ENCODE measurements at regions not wholly inside any gene's neighbourhood (a gene's known extent, or its start where the extent isn't known, plus 50 kb on each side); places are given as distances from the start of the nearest gene placed in this dataset.
A peak's percentile ranks its signal among the peaks of the same experiment; 100 is the strongest.

GRCh38 chr5:4674166-4674565, 466.0 kb upstream of the ADAMTS16 start:
- no peaks in the 10 kb centered on the region for H3K36me3 ChIP-seq (ENCODE audit: control insufficient read depth in 2 of 3, insufficient read depth in 3 of 3, low read length in 3 of 3)
- DNase-seq (peak in 2 of 5 donors; percentile 29 to 36), FAIRE-seq (no peak)
- H3K27ac ChIP-seq (ENCODE audit: low read depth in 2 of 2, low read length in 2 of 2): no peak overlapping the region
- no peaks in the 10 kb centered on the region for H3K4me1 ChIP-seq (ENCODE audit: control insufficient read depth in 2 of 3, insufficient read depth in 2 of 3, low read depth in 1 of 3, low read length in 3 of 3)
- intact Hi-C loops (cut with DNase I): no loop called here
- no peaks in the 10 kb centered on the region for H3K9me3 ChIP-seq (ENCODE audit: control insufficient read depth in 2 of 3, insufficient read depth in 1 of 3, low read length in 3 of 3)
- TF ChIP-seq, protein P1, sequence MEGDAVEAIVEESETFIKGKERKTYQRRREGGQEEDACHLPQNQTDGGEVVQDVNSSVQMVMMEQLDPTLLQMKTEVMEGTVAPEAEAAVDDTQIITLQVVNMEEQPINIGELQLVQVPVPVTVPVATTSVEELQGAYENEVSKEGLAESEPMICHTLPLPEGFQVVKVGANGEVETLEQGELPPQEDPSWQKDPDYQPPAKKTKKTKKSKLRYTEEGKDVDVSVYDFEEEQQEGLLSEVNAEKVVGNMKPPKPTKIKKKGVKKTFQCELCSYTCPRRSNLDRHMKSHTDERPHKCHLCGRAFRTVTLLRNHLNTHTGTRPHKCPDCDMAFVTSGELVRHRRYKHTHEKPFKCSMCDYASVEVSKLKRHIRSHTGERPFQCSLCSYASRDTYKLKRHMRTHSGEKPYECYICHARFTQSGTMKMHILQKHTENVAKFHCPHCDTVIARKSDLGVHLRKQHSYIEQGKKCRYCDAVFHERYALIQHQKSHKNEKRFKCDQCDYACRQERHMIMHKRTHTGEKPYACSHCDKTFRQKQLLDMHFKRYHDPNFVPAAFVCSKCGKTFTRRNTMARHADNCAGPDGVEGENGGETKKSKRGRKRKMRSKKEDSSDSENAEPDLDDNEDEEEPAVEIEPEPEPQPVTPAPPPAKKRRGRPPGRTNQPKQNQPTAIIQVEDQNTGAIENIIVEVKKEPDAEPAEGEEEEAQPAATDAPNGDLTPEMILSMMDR (IDR thresholded peaks at IDR 0.05; ENCODE audit: borderline replicate concordance, extremely low read depth, insufficient read depth): no peak
- H3K4me3 ChIP-seq (ENCODE audit: low read length in 3 of 3): no peak overlapping the region
- no peaks in the 10 kb centered on the region for H3K27me3 ChIP-seq (ENCODE audit: control insufficient read depth, insufficient read depth, low read length)
- H3K9ac ChIP-seq (ENCODE audit: low read length in 3 of 3): no peak overlapping the region

DNA sequence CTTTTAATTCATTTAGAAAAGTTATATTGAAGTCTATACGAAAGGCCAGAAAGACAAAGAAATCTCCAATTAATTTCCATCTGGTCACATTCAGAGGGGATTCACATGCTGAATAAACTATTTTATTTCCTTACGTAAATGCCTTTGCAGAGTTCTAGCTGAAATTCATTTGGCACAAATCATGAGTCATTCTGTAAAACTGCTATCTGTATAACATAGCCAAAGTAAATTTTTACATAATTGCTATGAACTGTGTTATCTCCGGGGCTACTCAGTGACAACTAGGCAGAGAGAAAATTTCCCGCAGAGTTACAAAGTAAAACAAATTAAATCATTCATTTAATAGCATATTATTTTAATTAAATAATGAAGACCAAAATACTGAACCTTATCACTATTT, 463.2 kb upstream of the ADAMTS16 start:
- no peaks in the 10 kb centered on the region for H3K4me1 ChIP-seq (ENCODE audit: control insufficient read depth in 2 of 3, insufficient read depth in 2 of 3, low read depth in 1 of 3, low read length in 3 of 3)
- no peaks in the 10 kb centered on the region for H3K9me3 ChIP-seq (ENCODE audit: control insufficient read depth in 2 of 3, insufficient read depth in 1 of 3, low read length in 3 of 3)
- H3K27me3 ChIP-seq (ENCODE audit: control insufficient read depth, insufficient read depth, low read length): no peaks in the 10 kb centered on the region
- intact Hi-C loops (cut with DNase I): no loop called here
- FAIRE-seq: no peak
- no peak for DNase-seq
- no peak overlapping the region for H3K4me3 ChIP-seq (ENCODE audit: low read length in 3 of 3)
- no peak overlapping the region for H3K27ac ChIP-seq (ENCODE audit: low read depth in 2 of 2, low read length in 2 of 2)
- no peak overlapping the region for H3K9ac ChIP-seq (ENCODE audit: low read length in 3 of 3)
- H3K36me3 ChIP-seq (ENCODE audit: control insufficient read depth in 2 of 3, insufficient read depth in 3 of 3, low read length in 3 of 3): no peaks in the 10 kb centered on the region
- TF ChIP-seq, protein P1 (IDR thresholded peaks at IDR 0.05; ENCODE audit: borderline replicate concordance, extremely low read depth, insufficient read depth): no peak

- H3K9ac ChIP-seq (ENCODE audit: low read length in 3 of 3): no peak overlapping the region
- H3K4me1 ChIP-seq (ENCODE audit: control insufficient read depth in 2 of 3, insufficient read depth in 2 of 3, low read depth in 1 of 3, low read length in 3 of 3): no peaks in the 10 kb centered on the region
- H3K27ac ChIP-seq (ENCODE audit: low read depth in 2 of 2, low read length in 2 of 2): no peak overlapping the region
- DNase-seq (no peak), FAIRE-seq (no peak)
- no peaks in the 10 kb centered on the region for H3K36me3 ChIP-seq (ENCODE audit: control insufficient read depth in 2 of 3, insufficient read depth in 3 of 3, low read length in 3 of 3)
- H3K27me3 ChIP-seq (ENCODE audit: control insufficient read depth, insufficient read depth, low read length): no peaks in the 10 kb centered on the region
- no peaks in the 10 kb centered on the region for H3K9me3 ChIP-seq (ENCODE audit: control insufficient read depth in 2 of 3, insufficient read depth in 1 of 3, low read length in 3 of 3)
- no peak overlapping the region for H3K4me3 ChIP-seq (ENCODE audit: low read length in 3 of 3)
- intact Hi-C loops (cut with DNase I): no loop called here
- TF ChIP-seq, protein P1 (IDR thresholded peaks at IDR 0.05; ENCODE audit: borderline replicate concordance, extremely low read depth, insufficient read depth): no peak
Measured at GRCh38 chr5:4684946-4685345, 455.2 kb upstream of the ADAMTS16 start.

DNA sequence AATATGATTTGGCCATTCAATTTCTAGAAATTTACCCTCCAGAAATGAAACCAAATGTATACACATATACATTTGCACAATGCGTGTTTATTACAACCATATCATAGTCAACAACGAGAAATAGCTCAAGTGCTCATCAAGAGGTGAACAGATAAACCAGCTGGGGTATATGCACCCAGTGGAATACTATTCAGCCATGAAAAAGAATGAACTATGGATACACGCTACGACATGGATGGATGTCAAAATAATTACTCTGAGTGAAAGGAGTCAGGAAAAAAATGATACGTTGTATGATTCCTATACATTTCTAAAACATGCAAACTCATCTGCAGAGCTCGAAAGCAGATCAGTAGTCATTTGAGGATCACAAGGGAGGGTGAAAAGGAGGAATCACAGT, 441.5 kb upstream of the ADAMTS16 start:
- Histone ChIP-seq H3K9ac (ENCODE audit: low read length in 3 of 3) (no peak overlapping the region), H3K27me3 (ENCODE audit: control insufficient read depth, insufficient read depth, low read length) (no peaks in the 10 kb centered on the region), H3K4me3 (ENCODE audit: low read length in 3 of 3) (no peak overlapping the region), H3K36me3 (ENCODE audit: control insufficient read depth in 2 of 3, insufficient read depth in 3 of 3, low read length in 3 of 3) (no peaks in the 10 kb centered on the region), H3K4me1 (ENCODE audit: control insufficient read depth in 2 of 3, insufficient read depth in 2 of 3, low read depth in 1 of 3, low read length in 3 of 3) (peaks cover 0 to 9% (median 0%) of the 10 kb centered on the region in 3 donors), H3K9me3 (ENCODE audit: control insufficient read depth in 2 of 3, insufficient read depth in 1 of 3, low read length in 3 of 3) (no peaks in the 10 kb centered on the region), H3K27ac (ENCODE audit: low read depth in 2 of 2, low read length in 2 of 2) (no peak overlapping the region)
- intact Hi-C loops (cut with DNase I): no loop called here
- FAIRE-seq: no peak
- DNase-seq: no peak
- TF ChIP-seq, protein P1 (IDR thresholded peaks at IDR 0.05; ENCODE audit: borderline replicate concordance, extremely low read depth, insufficient read depth): no peak

Measured in kidney (tissue), 13 donors.